ENCODE measurements at regions not wholly inside any gene's neighbourhood (a gene's known extent, or its start where the extent isn't known, plus 50 kb on each side); places are given as distances from the start of the nearest gene placed in this dataset.

DNA sequence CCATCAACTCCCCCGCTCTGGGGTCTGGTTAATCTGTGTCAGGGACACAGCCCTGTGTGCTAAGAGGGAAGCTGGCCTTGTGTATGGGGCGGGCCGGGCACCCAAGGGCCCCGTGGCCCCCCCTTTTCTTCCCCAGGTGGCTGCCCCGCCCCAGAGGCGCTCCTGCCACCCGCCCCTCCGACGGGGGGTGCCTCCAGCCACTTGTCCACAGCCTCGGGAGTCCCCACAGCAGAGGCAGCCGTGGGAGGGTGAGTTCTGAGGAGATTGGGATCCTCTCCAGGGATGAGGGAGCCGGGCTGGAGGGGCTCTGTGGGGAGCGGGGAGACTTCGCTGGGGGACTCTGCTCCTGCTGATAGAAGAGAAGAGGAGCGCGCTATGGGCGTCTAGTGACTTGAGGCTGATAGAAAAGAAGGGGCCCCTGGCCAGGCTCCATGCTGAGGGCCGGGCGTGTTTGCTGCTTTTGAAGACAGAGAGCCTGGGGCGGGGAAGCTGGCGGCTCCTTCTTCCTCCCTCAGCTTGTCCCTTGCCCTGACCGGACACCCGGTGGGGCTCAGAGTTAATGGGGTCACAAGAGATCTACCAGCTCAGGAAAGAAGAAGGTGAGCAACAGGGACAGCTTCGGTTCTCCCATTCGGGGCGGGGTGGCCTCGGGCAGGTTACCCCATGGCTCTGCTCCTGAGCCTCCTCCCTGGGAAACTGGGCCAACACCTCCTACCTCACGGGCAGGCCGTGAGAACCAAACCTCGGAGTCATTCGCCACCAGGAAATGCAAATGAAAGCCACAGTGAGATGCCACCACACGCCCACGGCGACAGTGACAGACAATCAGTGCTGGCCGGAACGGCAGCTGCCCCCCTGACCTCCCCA, 89.4 kb upstream of the TAF1B start:
- TF ChIP-seq, protein P1, sequence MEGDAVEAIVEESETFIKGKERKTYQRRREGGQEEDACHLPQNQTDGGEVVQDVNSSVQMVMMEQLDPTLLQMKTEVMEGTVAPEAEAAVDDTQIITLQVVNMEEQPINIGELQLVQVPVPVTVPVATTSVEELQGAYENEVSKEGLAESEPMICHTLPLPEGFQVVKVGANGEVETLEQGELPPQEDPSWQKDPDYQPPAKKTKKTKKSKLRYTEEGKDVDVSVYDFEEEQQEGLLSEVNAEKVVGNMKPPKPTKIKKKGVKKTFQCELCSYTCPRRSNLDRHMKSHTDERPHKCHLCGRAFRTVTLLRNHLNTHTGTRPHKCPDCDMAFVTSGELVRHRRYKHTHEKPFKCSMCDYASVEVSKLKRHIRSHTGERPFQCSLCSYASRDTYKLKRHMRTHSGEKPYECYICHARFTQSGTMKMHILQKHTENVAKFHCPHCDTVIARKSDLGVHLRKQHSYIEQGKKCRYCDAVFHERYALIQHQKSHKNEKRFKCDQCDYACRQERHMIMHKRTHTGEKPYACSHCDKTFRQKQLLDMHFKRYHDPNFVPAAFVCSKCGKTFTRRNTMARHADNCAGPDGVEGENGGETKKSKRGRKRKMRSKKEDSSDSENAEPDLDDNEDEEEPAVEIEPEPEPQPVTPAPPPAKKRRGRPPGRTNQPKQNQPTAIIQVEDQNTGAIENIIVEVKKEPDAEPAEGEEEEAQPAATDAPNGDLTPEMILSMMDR (conservative IDR thresholded peaks at IDR 0.05; ENCODE audit: control insufficient read depth, insufficient read depth, low read depth, low read length) = no peak
- no peak overlapping the region for H3K4me3 ChIP-seq (ENCODE audit: control insufficient read depth, low read depth, low read length)
- DNase-seq (ENCODE audit: low read depth) = no peak

DNA sequence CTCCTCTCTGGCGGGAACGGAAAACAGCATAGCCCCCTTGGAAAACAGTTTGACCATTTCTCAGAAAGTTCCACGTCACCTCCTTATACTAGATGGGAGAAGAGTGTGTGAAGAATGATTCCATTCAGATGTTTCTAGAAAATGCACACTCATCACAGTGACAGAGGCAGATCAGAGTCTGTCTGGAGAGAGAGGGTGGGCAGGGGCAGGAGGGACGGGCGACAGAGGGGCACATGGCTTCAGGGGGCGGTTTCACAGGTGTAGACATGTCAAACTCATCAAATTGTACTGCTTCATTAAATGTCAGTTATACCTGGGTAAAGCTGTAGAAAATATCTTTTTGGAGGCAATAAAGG, 88.8 kb upstream of the TAF1B start:
- H3K4me3 ChIP-seq (ENCODE audit: control insufficient read depth, low read depth, low read length) = no peak overlapping the region
- TF ChIP-seq, protein P1 (conservative IDR thresholded peaks at IDR 0.05; ENCODE audit: control insufficient read depth, insufficient read depth, low read depth, low read length) = no peak

DNA sequence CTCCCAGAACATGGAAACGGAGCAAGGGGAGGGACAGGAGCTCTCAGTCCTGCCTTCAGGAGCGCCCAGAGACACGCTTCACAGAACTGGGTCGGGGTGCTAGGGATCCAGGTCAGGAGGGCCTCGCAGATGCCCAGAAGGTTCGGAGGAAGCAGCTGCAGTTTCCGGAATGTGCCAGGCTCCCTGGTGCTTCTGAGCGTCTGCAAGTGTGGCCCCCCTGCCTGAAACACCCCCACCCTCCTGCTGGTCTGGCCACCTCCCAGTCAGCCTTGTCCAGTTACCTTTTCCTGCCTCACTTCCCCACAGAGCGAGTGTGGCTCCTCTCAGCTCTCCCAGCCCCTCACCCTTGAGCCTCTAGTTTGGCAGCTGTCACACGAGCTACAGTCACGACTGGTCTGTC, 88.3 kb upstream of the TAF1B start:
- DNase-seq (ENCODE audit: low read depth) = no peak
- TF ChIP-seq, protein P1 (conservative IDR thresholded peaks at IDR 0.05; ENCODE audit: control insufficient read depth, insufficient read depth, low read depth, low read length) = no peak
- no peak overlapping the region for H3K4me3 ChIP-seq (ENCODE audit: control insufficient read depth, low read depth, low read length)

More for the DNA sequence above, 88.8 kb upstream of the TAF1B start:
- DNase-seq (ENCODE audit: low read depth) = no peak

DNA sequence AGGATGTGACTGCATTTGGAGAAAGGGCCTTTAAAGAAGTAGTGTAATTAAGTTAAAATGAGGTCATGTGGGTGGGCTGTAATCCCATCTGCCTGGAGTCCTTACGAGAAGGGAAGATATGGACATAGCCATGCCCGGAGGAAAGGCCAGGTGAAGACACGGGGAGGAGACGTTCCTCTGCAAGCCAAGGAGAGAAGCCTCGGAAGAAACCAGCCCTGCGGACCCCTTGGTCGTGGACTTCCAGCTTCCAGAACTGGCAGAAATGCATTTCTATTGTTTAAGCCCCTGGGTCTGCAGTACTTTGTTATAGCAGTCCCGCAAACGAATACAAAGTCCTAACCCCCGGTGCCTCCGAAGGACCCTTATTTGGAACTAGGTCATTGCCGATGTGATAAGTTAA, 87.6 kb upstream of the TAF1B start:
- TF ChIP-seq, protein P1 (conservative IDR thresholded peaks at IDR 0.05; ENCODE audit: control insufficient read depth, insufficient read depth, low read depth, low read length) = no peak
- no peak overlapping the region for H3K4me3 ChIP-seq (ENCODE audit: control insufficient read depth, low read depth, low read length)
- DNase-seq (ENCODE audit: low read depth) = no peak

DNA sequence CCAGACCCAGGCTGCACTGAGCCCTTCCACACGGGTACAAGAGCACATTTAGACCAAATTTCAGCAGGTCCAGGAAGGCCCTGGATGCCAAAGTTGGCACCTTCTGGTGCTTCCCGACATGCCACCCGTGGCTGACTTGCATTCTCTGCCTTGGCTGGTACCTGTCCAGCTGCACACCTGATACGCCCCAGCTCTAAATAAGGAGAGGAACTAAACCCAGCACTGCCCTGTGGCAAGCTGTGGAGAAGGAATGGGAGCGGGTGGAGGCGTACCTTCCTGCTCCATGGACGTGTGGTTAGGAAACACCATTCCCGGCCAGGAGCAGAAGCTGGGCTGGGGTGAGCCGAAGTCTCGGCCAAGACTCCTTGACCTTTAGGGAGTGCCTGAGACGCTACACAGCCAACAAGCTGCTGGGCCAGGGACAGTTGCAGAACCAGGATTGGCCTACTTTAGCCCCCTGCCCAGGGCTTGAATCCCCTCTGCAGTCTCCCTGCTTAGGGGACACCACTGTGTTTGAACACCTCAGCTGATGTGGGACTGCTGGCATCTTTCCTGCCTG, 86.5 kb upstream of the TAF1B start:
- TF ChIP-seq, protein P1 (conservative IDR thresholded peaks at IDR 0.05; ENCODE audit: control insufficient read depth, insufficient read depth, low read depth, low read length) = no peak
- DNase-seq (ENCODE audit: low read depth) = no peak

DNA sequence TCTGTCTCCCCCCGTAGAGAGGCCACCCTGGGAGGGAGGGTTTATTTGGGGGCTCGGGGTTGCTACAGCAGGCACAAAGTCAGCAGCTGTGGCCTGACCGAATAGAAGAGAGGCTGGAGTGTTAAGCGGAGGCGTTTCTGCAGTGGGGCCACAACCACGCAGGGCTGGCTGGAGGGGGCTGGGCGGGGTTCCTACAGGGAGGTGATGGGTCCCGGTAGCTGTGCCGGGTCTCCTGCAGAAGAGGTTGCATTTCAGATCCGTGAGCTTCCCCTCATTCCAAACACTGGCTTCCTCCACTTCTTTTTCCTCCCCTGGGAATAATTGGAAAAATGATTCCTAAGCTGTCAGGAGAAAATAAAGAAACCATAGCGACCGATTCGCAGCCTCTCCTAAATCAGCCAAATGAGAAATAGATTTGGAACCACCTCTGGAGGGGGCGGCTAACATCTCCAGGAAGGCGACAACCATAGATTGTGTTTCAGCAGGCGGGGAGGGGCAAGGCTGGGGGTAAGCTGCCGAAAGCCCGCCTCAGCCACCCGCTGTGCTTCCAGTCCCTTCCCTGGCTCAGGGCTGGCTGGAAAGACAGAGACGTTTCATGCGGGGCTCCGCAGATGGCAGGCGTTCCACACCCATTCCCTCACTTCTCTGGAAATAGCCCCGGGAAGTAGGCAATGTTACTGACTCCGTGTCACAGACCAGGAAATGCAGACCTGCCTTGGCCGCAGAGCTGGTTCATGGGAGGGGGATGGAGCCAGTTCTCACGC, 85.6 kb upstream of the TAF1B start:
- DNase-seq (ENCODE audit: low read depth) = no peak
- TF ChIP-seq, protein P1 (conservative IDR thresholded peaks at IDR 0.05; ENCODE audit: control insufficient read depth, insufficient read depth, low read depth, low read length) = no peak
- H3K4me3 ChIP-seq (ENCODE audit: control insufficient read depth, low read depth, low read length) = peak overlapping the region; percentile 27

More for the DNA sequence above, 86.5 kb upstream of the TAF1B start:
- H3K4me3 ChIP-seq (ENCODE audit: control insufficient read depth, low read depth, low read length) = no peak overlapping the region

Data from fibroblast of mammary gland (primary cell).